H1 (cell line): ENCODE measurements at regions not wholly inside any gene's neighbourhood (a gene's known extent, or its start where the extent isn't known, plus 50 kb on each side); places are given as distances from the start of the nearest gene placed in this dataset.

ENCODE experiments used
- BCL11A ChIP-seq, 2 experiments: IDR thresholded peaks; one replicate each; pipeline ENCODE4 v1.6.1; 2011; ENCODE audit warnings: low read depth in 2 of 2, low read length in 2 of 2, mild to moderate bottlenecking in 2 of 2
- CHD7 ChIP-seq: fragments of 300-600 bp; sonication (generic); IDR thresholded peaks from 2 replicates; pipeline ENCODE4 v1.7.1; 2012; ENCODE audit warnings: low read length, moderate library complexity, mild to moderate bottlenecking, inconsistent platforms; ENCODE audit not compliant: insufficient replicate concordance
- CTCF ChIP-seq, 3 experiments: IDR thresholded peaks; 1 replicate in 2 of 3; 2 replicates in 1 of 3; pipeline versions ENCODE4 v1.5.1 to v1.6.1; 2011; ENCODE audit warnings: low read length in 3 of 3, mild to moderate bottlenecking in 3 of 3, inconsistent platforms in 2 of 3, low read depth in 1 of 3, moderate library complexity in 1 of 3; ENCODE audit not compliant: insufficient read depth in 1 of 3; ENCODE audit errors: control extremely low read depth in 1 of 3
- EZH2 ChIP-seq: fragments of 200-600 bp; sonication (generic); IDR thresholded peaks from 2 replicates; pipeline ENCODE4 v1.7.1; 2012; ENCODE audit warnings: low read depth, mild to moderate bottlenecking, moderate library complexity, low read length, inconsistent platforms; ENCODE audit not compliant: severe bottlenecking
- JUN ChIP-seq: IDR thresholded peaks from 2 replicates; pipeline ENCODE4 v1.6.1; 2011; ENCODE audit warnings: low read depth, mild to moderate bottlenecking, improper control_type of control experiment, low read length
- POLR2A ChIP-seq, 2 experiments: IDR thresholded peaks; 1 replicate in 1 of 2; 2 replicates in 1 of 2; pipeline ENCODE4 v1.6.1; 2011; ENCODE audit warnings: low read depth in 2 of 2, low read length in 2 of 2, mild to moderate bottlenecking in 2 of 2; ENCODE audit errors: control extremely low read depth in 1 of 2
- POLR2AphosphoS5 ChIP-seq: IDR thresholded peaks from 2 replicates; pipeline ENCODE4 v1.6.1; 2011; ENCODE audit warnings: low read depth, low read length
- RXRA ChIP-seq: IDR thresholded peaks from 2 replicates; pipeline ENCODE4 v1.6.1; 2011; ENCODE audit warnings: low read depth, mild to moderate bottlenecking, low read length, moderate library complexity; ENCODE audit not compliant: insufficient read depth
- TCF12 ChIP-seq: IDR thresholded peaks from 2 replicates; pipeline ENCODE4 v1.6.1; 2011; ENCODE audit warnings: low read depth, mild to moderate bottlenecking, low read length
- TEAD4 ChIP-seq: IDR thresholded peaks from 2 replicates; pipeline ENCODE4 v1.6.1; 2012; ENCODE audit warnings: low read depth, low read length, inconsistent platforms, mixed read lengths

- TF ChIP-seq CTCF (IDR thresholded peaks at IDR 0.05; ENCODE audit: control extremely low read depth in 1 of 3, insufficient read depth in 1 of 3, low read depth in 1 of 3, low read length in 3 of 3) (no peak), TEAD4 (no peak), EZH2 (no peak), CHD7 (no peak), POLR2AphosphoS5 (no peak), TCF12 (no peak), JUN (no peak), POLR2A (IDR thresholded peaks at IDR 0.05; ENCODE audit: control extremely low read depth in 1 of 2, low read depth in 2 of 2, low read length in 2 of 2) (no peak), BCL11A (IDR thresholded peaks at IDR 0.05; ENCODE audit: low read depth in 2 of 2, low read length in 2 of 2) (no peak), RXRA (no peak)
Observed at GRCh38 chr9:135284386-135285134, 195.0 kb upstream of the PPP1R26 start.
